Keratinocyte (primary cell): ENCODE measurements at regions not wholly inside any gene's neighbourhood (a gene's known extent, or its start where the extent isn't known, plus 50 kb on each side); places are given as distances from the start of the nearest gene placed in this dataset.

Source experiments
- DNase-seq: peaks from one replicate; pipeline ENCODE4 v3.0.0-alpha.2; 2011; ENCODE audit warnings: low read depth, missing footprints, low spot score
- FAIRE-seq: peaks from 2 replicates; lab custom pipeline; 2011; peaks lifted over from hg19 to GRCh38; lab: Jason Lieb, UNC
- H2AFZ ChIP-seq: 2 replicates; pipeline ENCODE4 v1.6.0; 2012; ENCODE audit warnings: low read length, control low read depth, inconsistent platforms; ENCODE audit not compliant: control insufficient read depth
- H3K27ac ChIP-seq: 2 replicates; pipeline ENCODE4 v1.5.1; 2011; ENCODE audit warnings: low read length; ENCODE audit not compliant: control insufficient read depth, insufficient read depth
- H3K27me3 ChIP-seq: 3 replicates; pipeline ENCODE4 v1.6.0; 2011; ENCODE audit warnings: low read length; ENCODE audit not compliant: control insufficient read depth, insufficient read depth; ENCODE audit errors: extremely low read depth
- H3K36me3 ChIP-seq, 2 experiments: 2 replicates in 1 of 2; 3 replicates in 1 of 2; pipeline ENCODE4 v1.5.1; 2011; ENCODE audit warnings: low read length in 2 of 2, mild to moderate bottlenecking in 1 of 2; ENCODE audit not compliant: control insufficient read depth in 2 of 2, insufficient read depth in 2 of 2; ENCODE audit errors: extremely low read depth in 1 of 2
- H3K4me1 ChIP-seq: 3 replicates; pipeline ENCODE4 v1.5.1; 2011; ENCODE audit warnings: low read length; ENCODE audit not compliant: control insufficient read depth, insufficient read depth; ENCODE audit errors: extremely low read depth
- H3K4me2 ChIP-seq: 3 replicates; pipeline ENCODE4 v1.6.0; 2011; ENCODE audit warnings: low read depth, low read length; ENCODE audit not compliant: control insufficient read depth, insufficient read depth; ENCODE audit errors: extremely low read depth
- H3K4me3 ChIP-seq, 3 experiments: fragments of 200-600 bp in 1 of 3; sonication (generic) in 1 of 3; 2 replicates in 2 of 3; 3 replicates in 1 of 3; pipeline ENCODE4 v1.5.1; 2011 to 2016; ENCODE audit warnings: low read length in 3 of 3, mild to moderate bottlenecking in 3 of 3, control low read depth in 2 of 3, inconsistent platforms in 1 of 3, low read depth in 1 of 3, mixed read lengths in 1 of 3, mixed run types in 1 of 3, moderate library complexity in 1 of 3; ENCODE audit not compliant: control insufficient read depth in 2 of 3, insufficient read depth in 2 of 3; ENCODE audit errors: extremely low read depth in 1 of 3
- H3K79me2 ChIP-seq: 2 replicates; pipeline ENCODE4 v1.6.0; 2012; ENCODE audit warnings: low read length; ENCODE audit not compliant: control insufficient read depth, insufficient read depth
- H3K9ac ChIP-seq: 3 replicates; pipeline ENCODE4 v1.6.0; 2011; ENCODE audit warnings: low read length; ENCODE audit not compliant: control insufficient read depth, insufficient read depth; ENCODE audit errors: extremely low read depth
- H3K9me1 ChIP-seq: 3 replicates; pipeline ENCODE4 v1.6.0; 2011; ENCODE audit warnings: low read length; ENCODE audit not compliant: control insufficient read depth, insufficient read depth; ENCODE audit errors: extremely low read depth
- H3K9me3 ChIP-seq: 2 replicates; pipeline ENCODE4 v1.5.1; 2012; ENCODE audit warnings: low read depth, low read length; ENCODE audit not compliant: control insufficient read depth
- H4K20me1 ChIP-seq: 3 replicates; pipeline ENCODE4 v1.6.0; 2011; ENCODE audit warnings: low read length; ENCODE audit not compliant: control insufficient read depth, insufficient read depth; ENCODE audit errors: extremely low read depth
- CTCF ChIP-seq, 3 experiments: IDR thresholded peaks in 1 of 3; conservative IDR thresholded peaks in 1 of 3; optimal IDR thresholded peaks in 1 of 3; 2 replicates in 2 of 3; 3 replicates in 1 of 3; pipeline versions ENCODE3 to v1.5.1; 2011; ENCODE audit warnings: low read length in 3 of 3, mild to moderate bottlenecking in 3 of 3, moderate library complexity in 2 of 3, control low read depth in 1 of 3, inconsistent platforms in 1 of 3; ENCODE audit not compliant: insufficient read depth in 2 of 3; ENCODE audit errors: extremely low read depth in 1 of 3
- EZH2 ChIP-seq: IDR thresholded peaks from one replicate; pipeline ENCODE4 v1.6.1; 2012; ENCODE audit warnings: inconsistent platforms, mild to moderate bottlenecking, low read length, moderate library complexity
- dilution Hi-C: fragments of 300-500 bp; cut with MboI; formaldehyde crosslinking; loops from one replicate; pipeline ENCODE4 v1.7.0; 2020; ENCODE audit warnings: low sequenced_read_pairs; ENCODE audit not compliant: extremely low pct_ligation_motif_present

GRCh38 chr6:169954977-169955376 is 203.6 kb downstream of the ERMARD start:
- H3K4me3 ChIP-seq, result no peak overlapping the region
- no peak for FAIRE-seq
- dilution Hi-C loops, result no loop called here

GRCh38 chr6:169953686-169954085 is 202.3 kb downstream of the ERMARD start:
- Histone ChIP-seq H3K27me3 (no peaks in the 10 kb centered on the region), H3K36me3 (no peaks in the 10 kb centered on the region), H3K4me3 (no peak overlapping the region), H2AFZ (no peak overlapping the region), H3K4me1 (peaks cover 3% of the 10 kb centered on the region), H4K20me1 (no peaks in the 10 kb centered on the region), H3K9ac (no peak overlapping the region), H3K4me2 (no peak overlapping the region), H3K9me3 (no peaks in the 10 kb centered on the region), H3K79me2 (no peaks in the 10 kb centered on the region), H3K9me1 (no peaks in the 10 kb centered on the region), H3K27ac (no peak overlapping the region)
- TF ChIP-seq EZH2 (no peak), CTCF (optimal IDR thresholded peaks at IDR 0.05 in 1 of 3, IDR thresholded peaks at IDR 0.05 in 1 of 3, conservative IDR thresholded peaks at IDR 0.05 in 1 of 3; ENCODE audit: extremely low read depth in 1 of 3, insufficient read depth in 2 of 3, low read length in 3 of 3) (no peak)
- FAIRE-seq, result no peak
- dilution Hi-C loops, result no loop called here
- DNase-seq, result no peak

More at GRCh38 chr6:169954977-169955376, 203.6 kb downstream of the ERMARD start:
- Histone ChIP-seq H3K27me3 (no peaks in the 10 kb centered on the region), H4K20me1 (no peaks in the 10 kb centered on the region), H3K36me3 (no peaks in the 10 kb centered on the region), H3K9ac (no peak overlapping the region), H3K27ac (no peak overlapping the region), H3K4me2 (no peak overlapping the region), H2AFZ (no peak overlapping the region), H3K4me1 (peaks cover 12% of the 10 kb centered on the region), H3K9me3 (no peaks in the 10 kb centered on the region), H3K9me1 (no peaks in the 10 kb centered on the region), H3K79me2 (no peaks in the 10 kb centered on the region)
- no peak for DNase-seq
- no peak for TF ChIP-seq EZH2
- TF ChIP-seq CTCF (optimal IDR thresholded peaks at IDR 0.05 in 1 of 3, IDR thresholded peaks at IDR 0.05 in 1 of 3, conservative IDR thresholded peaks at IDR 0.05 in 1 of 3; ENCODE audit: extremely low read depth in 1 of 3, insufficient read depth in 2 of 3, low read length in 3 of 3), result no peak
